Ishikawa (cell line): ENCODE measurements at regions not wholly inside any gene's neighbourhood (a gene's known extent, or its start where the extent isn't known, plus 50 kb on each side); places are given as distances from the start of the nearest gene placed in this dataset.

Source experiments
- CEBPB ChIP-seq: IDR thresholded peaks from 2 replicates; pipeline ENCODE4 v1.6.1; 2012
- CREB1 ChIP-seq: IDR thresholded peaks from 2 replicates; pipeline ENCODE4 v1.6.1; 2012; ENCODE audit warnings: low read depth
- EGR1 ChIP-seq: IDR thresholded peaks from 2 replicates; pipeline ENCODE4 v1.6.1; 2012
- EP300 ChIP-seq: IDR thresholded peaks from 2 replicates; pipeline ENCODE4 v1.6.1; 2012; ENCODE audit warnings: borderline replicate concordance
- FOXM1 ChIP-seq: IDR thresholded peaks from 2 replicates; pipeline ENCODE4 v1.6.1; 2012; ENCODE audit warnings: low read depth, borderline replicate concordance
- MAX ChIP-seq: IDR thresholded peaks from 2 replicates; pipeline ENCODE4 v1.6.1; 2012
- NFIC ChIP-seq: IDR thresholded peaks from 2 replicates; pipeline ENCODE4 v1.6.1; 2012
- RAD21 ChIP-seq: IDR thresholded peaks from 2 replicates; pipeline ENCODE4 v1.6.1; 2012; ENCODE audit warnings: low read depth
- REST ChIP-seq: IDR thresholded peaks from 2 replicates; pipeline ENCODE4 v1.6.1; 2012; ENCODE audit warnings: low read depth, mild to moderate bottlenecking
- TAF1 ChIP-seq: IDR thresholded peaks from 2 replicates; pipeline ENCODE4 v1.6.1; 2012; ENCODE audit warnings: low read depth, mild to moderate bottlenecking
- TCF12 ChIP-seq: IDR thresholded peaks from 2 replicates; pipeline ENCODE4 v1.6.1; 2012; ENCODE audit warnings: low read depth
- TEAD4 ChIP-seq: IDR thresholded peaks from 2 replicates; pipeline ENCODE4 v1.6.1; 2012
- USF1 ChIP-seq: IDR thresholded peaks from 2 replicates; pipeline ENCODE4 v1.6.1; 2012
- YY1 ChIP-seq: IDR thresholded peaks from 2 replicates; pipeline ENCODE4 v1.6.1; 2012; ENCODE audit warnings: low read depth
- ZBTB7A ChIP-seq: IDR thresholded peaks from 2 replicates; pipeline ENCODE4 v1.6.1; 2012; ENCODE audit warnings: low read depth

GRCh38 chr4:170697045-170697444 is 607.3 kb upstream of the AADAT start:
- TF ChIP-seq TCF12 (no peak), CEBPB (no peak), EP300 (no peak), NFIC (no peak), USF1 (no peak), TAF1 (no peak), YY1 (no peak), FOXM1 (no peak), EGR1 (no peak), ZBTB7A (no peak), REST (no peak)

GRCh38 chr4:170691168-170691567 is 601.4 kb upstream of the AADAT start:
- no peak for TF ChIP-seq YY1
- no peak for TF ChIP-seq REST
- no peak for TF ChIP-seq ZBTB7A
- no peak for TF ChIP-seq TEAD4
- TF ChIP-seq USF1, result no peak
- TF ChIP-seq TAF1, result no peak
- TF ChIP-seq NFIC, result no peak
- TF ChIP-seq EGR1, result no peak
- TF ChIP-seq CEBPB, result no peak
- no peak for TF ChIP-seq TCF12
- TF ChIP-seq EP300, result no peak
- TF ChIP-seq RAD21, result no peak
- TF ChIP-seq MAX, result no peak
- no peak for TF ChIP-seq FOXM1
- TF ChIP-seq CREB1, result no peak

GRCh38 chr4:170687751-170688150 is 598.0 kb upstream of the AADAT start:
- TF ChIP-seq MAX (no peak), CREB1 (no peak), YY1 (no peak), EGR1 (no peak), FOXM1 (no peak), TEAD4 (no peak)

GRCh38 chr4:170682558-170683294 is 593.0 kb upstream of the AADAT start:
- TF ChIP-seq CREB1, result no peak
- no peak for TF ChIP-seq YY1
- no peak for TF ChIP-seq EP300
- no peak for TF ChIP-seq RAD21
- TF ChIP-seq MAX, result no peak
- no peak for TF ChIP-seq TCF12
- TF ChIP-seq FOXM1, result no peak
- TF ChIP-seq EGR1, result no peak
- TF ChIP-seq USF1, result no peak
- no peak for TF ChIP-seq ZBTB7A
- TF ChIP-seq REST, result no peak
- TF ChIP-seq TEAD4, result no peak
- no peak for TF ChIP-seq CEBPB
- TF ChIP-seq TAF1, result no peak
- no peak for TF ChIP-seq NFIC
